Neural crest cell (in vitro differentiated cells): ENCODE measurements at regions not wholly inside any gene's neighbourhood (a gene's known extent, or its start where the extent isn't known, plus 50 kb on each side); places are given as distances from the start of the nearest gene placed in this dataset.
A peak's percentile ranks its signal among the peaks of the same experiment; 100 is the strongest.

ENCODE experiments used
- DNase-seq: peaks from one replicate; pipeline ENCODE4 v3.0.0; 2021; ENCODE audit warnings: low read depth, mixed read lengths, low spot score
- H3K27ac Mint-ChIP-seq: one replicate; pipeline ENCODE4 v1.8.0; 2021; ENCODE audit warnings: mild to moderate bottlenecking, mixed read lengths; ENCODE audit not compliant: unreplicated experiment
- H3K27me3 Mint-ChIP-seq: 2 replicates; pipeline ENCODE4 v1.8.0; 2021; ENCODE audit warnings: low read depth, mild to moderate bottlenecking, mixed read lengths
- H3K36me3 Mint-ChIP-seq: 2 replicates; pipeline ENCODE4 v1.8.0; 2021; ENCODE audit warnings: low read depth, mild to moderate bottlenecking, mixed read lengths
- H3K4me1 Mint-ChIP-seq: 2 replicates; pipeline ENCODE4 v1.8.0; 2021; ENCODE audit warnings: mixed read lengths
- H3K4me3 Mint-ChIP-seq: one replicate; pipeline ENCODE4 v1.8.0; 2021; ENCODE audit warnings: mild to moderate bottlenecking, mixed read lengths
- H3K9me3 Mint-ChIP-seq: 2 replicates; pipeline ENCODE4 v1.8.0; 2021; ENCODE audit warnings: mixed read lengths
- TF ChIP-seq, protein P1 (sequence below): fragments of 200-600 bp; sonication (generic); conservative IDR thresholded peaks from 2 replicates; pipeline ENCODE4 v1.5.0; 2021; ENCODE audit warnings: antibody characterized with exemption, mild to moderate bottlenecking

DNA sequence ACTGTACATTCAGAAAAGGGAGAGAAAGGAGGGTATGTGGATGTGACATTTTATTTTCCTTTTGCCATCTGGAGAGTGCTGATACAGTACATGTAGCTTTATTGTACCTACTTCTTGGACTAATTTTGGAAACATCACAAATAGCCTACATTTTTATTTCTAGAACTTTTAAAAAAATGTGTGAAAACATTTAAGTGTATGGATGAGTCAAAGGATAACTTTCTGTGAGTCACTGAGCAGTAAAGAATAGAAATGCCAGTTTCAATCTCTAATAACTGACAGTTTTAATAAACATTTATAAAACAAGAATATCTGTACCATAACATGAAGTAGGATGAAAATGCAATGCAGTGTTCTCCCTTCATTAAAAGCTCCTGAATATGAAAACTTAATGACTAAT is 374.4 kb upstream of the NWD2 start:
- Mint-ChIP-seq H3K27ac (no peak overlapping the region), H3K27me3 (no peaks in the 10 kb centered on the region), H3K4me1 (no peaks in the 10 kb centered on the region)

DNA sequence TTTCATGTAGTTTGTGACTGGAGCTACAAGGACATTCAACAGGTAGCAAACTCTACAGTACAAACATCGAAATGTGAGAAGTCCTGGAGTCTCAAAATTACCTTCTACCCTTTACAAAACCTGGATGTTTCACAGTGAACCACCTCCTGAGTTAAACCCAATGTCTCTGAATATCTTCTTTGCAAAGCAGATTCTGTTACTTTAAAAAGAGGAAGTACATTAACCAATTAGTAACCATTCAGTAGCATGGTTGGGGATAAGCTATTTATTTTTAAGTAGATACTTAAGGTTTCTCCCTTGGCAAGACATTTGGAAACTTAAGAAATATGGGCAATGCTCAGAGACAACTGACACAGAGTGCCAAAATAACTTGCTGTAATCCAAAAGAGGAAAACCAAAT is 371.9 kb upstream of the NWD2 start:
- Mint-ChIP-seq H3K4me1 (no peaks in the 10 kb centered on the region), H3K36me3 (no peaks in the 10 kb centered on the region), H3K9me3 (peaks cover 2% of the 10 kb centered on the region), H3K27ac (no peak overlapping the region), H3K27me3 (no peaks in the 10 kb centered on the region), H3K4me3 (no peak overlapping the region)
- TF ChIP-seq, protein P1, sequence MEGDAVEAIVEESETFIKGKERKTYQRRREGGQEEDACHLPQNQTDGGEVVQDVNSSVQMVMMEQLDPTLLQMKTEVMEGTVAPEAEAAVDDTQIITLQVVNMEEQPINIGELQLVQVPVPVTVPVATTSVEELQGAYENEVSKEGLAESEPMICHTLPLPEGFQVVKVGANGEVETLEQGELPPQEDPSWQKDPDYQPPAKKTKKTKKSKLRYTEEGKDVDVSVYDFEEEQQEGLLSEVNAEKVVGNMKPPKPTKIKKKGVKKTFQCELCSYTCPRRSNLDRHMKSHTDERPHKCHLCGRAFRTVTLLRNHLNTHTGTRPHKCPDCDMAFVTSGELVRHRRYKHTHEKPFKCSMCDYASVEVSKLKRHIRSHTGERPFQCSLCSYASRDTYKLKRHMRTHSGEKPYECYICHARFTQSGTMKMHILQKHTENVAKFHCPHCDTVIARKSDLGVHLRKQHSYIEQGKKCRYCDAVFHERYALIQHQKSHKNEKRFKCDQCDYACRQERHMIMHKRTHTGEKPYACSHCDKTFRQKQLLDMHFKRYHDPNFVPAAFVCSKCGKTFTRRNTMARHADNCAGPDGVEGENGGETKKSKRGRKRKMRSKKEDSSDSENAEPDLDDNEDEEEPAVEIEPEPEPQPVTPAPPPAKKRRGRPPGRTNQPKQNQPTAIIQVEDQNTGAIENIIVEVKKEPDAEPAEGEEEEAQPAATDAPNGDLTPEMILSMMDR, result no peak
- DNase-seq, result no peak

More for the DNA sequence above, 374.4 kb upstream of the NWD2 start:
- DNase-seq, result no peak
- TF ChIP-seq, protein P1, result no peak
- no peaks in the 10 kb centered on the region for H3K36me3 Mint-ChIP-seq
- no peak overlapping the region for H3K4me3 Mint-ChIP-seq
- no peaks in the 10 kb centered on the region for H3K9me3 Mint-ChIP-seq

DNA sequence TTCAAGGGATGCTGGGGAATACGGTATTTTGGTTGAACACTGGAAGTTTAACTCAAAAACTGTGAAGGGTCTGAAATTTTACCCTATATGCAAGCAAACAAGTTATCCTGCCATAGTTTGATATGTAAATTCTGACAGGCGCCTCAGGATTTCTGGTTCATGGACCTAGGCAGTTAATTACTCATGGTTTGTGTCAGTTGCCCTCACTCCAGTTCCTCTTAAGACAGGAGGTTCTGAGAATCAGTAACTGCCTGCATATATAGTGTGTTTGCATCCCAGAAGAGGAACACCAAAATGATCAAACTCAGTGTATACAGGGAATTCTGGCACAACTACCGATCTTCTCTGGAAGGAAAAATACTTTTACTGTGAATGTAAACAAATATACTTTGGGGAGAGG is 360.4 kb upstream of the NWD2 start:
- DNase-seq, result no peak
- H3K4me1 Mint-ChIP-seq, result no peaks in the 10 kb centered on the region
- H3K4me3 Mint-ChIP-seq, result no peak overlapping the region
- TF ChIP-seq, protein P1, result no peak
- H3K9me3 Mint-ChIP-seq, result peaks cover 17% of the 10 kb centered on the region
- H3K36me3 Mint-ChIP-seq, result peaks cover 3% of the 10 kb centered on the region
- H3K27me3 Mint-ChIP-seq, result no peaks in the 10 kb centered on the region
- no peak overlapping the region for H3K27ac Mint-ChIP-seq

GRCh38 chr4:36891971-36892370 is 352.6 kb upstream of the NWD2 start:
- Mint-ChIP-seq H3K4me1 (no peaks in the 10 kb centered on the region), H3K36me3 (no peaks in the 10 kb centered on the region), H3K27me3 (no peaks in the 10 kb centered on the region), H3K27ac (no peak overlapping the region), H3K4me3 (no peak overlapping the region), H3K9me3 (peaks cover 11% of the 10 kb centered on the region)
- DNase-seq, result no peak
- TF ChIP-seq, protein P1, result no peak

GRCh38 chr4:36900446-36900987 is 344.0 kb upstream of the NWD2 start:
- H3K9me3 Mint-ChIP-seq, result peaks cover 3% of the 10 kb centered on the region
- DNase-seq, result no peak
- TF ChIP-seq, protein P1, result no peak
- H3K27me3 Mint-ChIP-seq, result no peaks in the 10 kb centered on the region
- no peak overlapping the region for H3K27ac Mint-ChIP-seq
- no peaks in the 10 kb centered on the region for H3K4me1 Mint-ChIP-seq
- H3K36me3 Mint-ChIP-seq, result no peaks in the 10 kb centered on the region
- H3K4me3 Mint-ChIP-seq, result no peak overlapping the region

DNA sequence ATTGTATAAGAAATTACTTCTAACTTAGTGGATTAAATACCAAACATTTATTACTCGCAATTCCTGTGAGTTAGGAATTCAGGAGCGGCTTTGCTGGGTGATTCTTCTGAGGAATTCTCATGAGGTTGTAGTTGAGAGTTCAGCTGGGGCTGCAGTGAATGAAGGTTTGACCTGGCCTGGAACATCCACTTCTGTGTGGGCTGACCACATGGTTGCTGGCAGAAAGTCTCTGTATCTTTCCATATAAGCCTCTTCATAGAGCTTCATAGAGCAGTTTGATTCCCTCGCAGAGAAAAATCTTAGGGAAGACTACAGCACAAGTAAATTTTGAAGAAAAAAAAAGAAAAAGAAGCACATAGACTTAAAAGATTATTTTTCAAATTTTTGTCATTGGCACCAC is 339.7 kb upstream of the NWD2 start:
- Mint-ChIP-seq H3K4me1 (no peaks in the 10 kb centered on the region), H3K27me3 (no peaks in the 10 kb centered on the region), H3K4me3 (no peak overlapping the region), H3K36me3 (no peaks in the 10 kb centered on the region), H3K27ac (peak overlapping the region; percentile 62), H3K9me3 (no peaks in the 10 kb centered on the region)
- TF ChIP-seq, protein P1, result no peak
- no peak for DNase-seq
